Upper lobe of left lung (tissue), 6 donors: ENCODE measurements at regions not wholly inside any gene's neighbourhood (a gene's known extent, or its start where the extent isn't known, plus 50 kb on each side); places are given as distances from the start of the nearest gene placed in this dataset.
A peak's percentile ranks its signal among the peaks of the same experiment; 100 is the strongest.

Experiments used
- ATAC-seq, 2 donors: fragments of 200-7000 bp; cut with Tn5 transposase; one replicate each; pipeline ENCODE4 v1.9.1; 2022; ENCODE audit warnings: mild to moderate bottlenecking in 2 of 2, moderate library complexity in 2 of 2; ENCODE audit not compliant: low FRiP score in 2 of 2
- DNase-seq, 2 donors: peaks; one replicate each; pipeline ENCODE4 v3.0.0-alpha.2; 2019 to 2020
- H3K27ac ChIP-seq, 4 donors: fragments of 200-600 bp; sonication (generic); one replicate each; pipeline ENCODE4 v1.5.1; 2016 to 2019
- H3K27me3 ChIP-seq, 4 donors: fragments of 200-600 bp; sonication (generic); one replicate each; pipeline ENCODE4 v1.5.1; 2017 to 2019
- H3K36me3 ChIP-seq, 4 donors: fragments of 200-600 bp; sonication (generic); one replicate each; pipeline ENCODE4 v1.5.1; 2016 to 2019
- H3K4me1 ChIP-seq, 4 donors: fragments of 200-600 bp; sonication (generic); one replicate each; pipeline ENCODE4 v1.5.1; 2018 to 2019
- H3K4me3 ChIP-seq, 4 donors: fragments of 200-600 bp; sonication (generic); one replicate each; pipeline ENCODE4 v1.5.1; 2017 to 2019; ENCODE audit warnings: mild to moderate bottlenecking in 2 of 4, moderate library complexity in 1 of 4
- H3K9me3 ChIP-seq, 4 donors: fragments of 200-600 bp; sonication (generic); one replicate each; pipeline ENCODE4 v1.5.1; 2018 to 2019
- CTCF ChIP-seq, 6 experiments: fragments of 450-650 bp in 4 of 6; fragments of 200-600 bp in 2 of 6; sonication (generic) in 2 of 6; IDR thresholded peaks; one replicate each; pipeline ENCODE4 v1.5.1; 2016 to 2019; ENCODE audit warnings: antibody characterized with exemption in 6 of 6
- EP300 ChIP-seq, 4 donors: sonication (generic); formaldehyde crosslinking; IDR thresholded peaks; one replicate each; pipeline ENCODE4 v1.5.1; 2017; ENCODE audit warnings: antibody characterized with exemption in 4 of 4, control low read depth in 2 of 4
- POLR2A ChIP-seq, 4 donors: fragments of 450-650 bp; IDR thresholded peaks; one replicate each; pipeline ENCODE4 v1.5.1; 2016 to 2017; ENCODE audit warnings: antibody characterized with exemption in 4 of 4, mild to moderate bottlenecking in 2 of 4
- POLR2AphosphoS5 ChIP-seq, 2 donors: sonication (generic); formaldehyde crosslinking; IDR thresholded peaks; one replicate each; pipeline ENCODE4 v1.5.1; 2017; ENCODE audit warnings: antibody characterized with exemption in 2 of 2
- WGBS, 2 donors: methylation state at CpG; one replicate each; pipeline ENCODE4 v1.1.5; 2017 to 2018; 5-methylcytosine and 5-hydroxymethylcytosine counted together
- donor health status: DM: no; HTN: no; CAD: no; lungs with moderate emphysema.
- donor health status: DM: no; HTN: yes; CAD: no; lungs with severe emphysema.

- ATAC-seq, result no peak
- Histone ChIP-seq H3K4me1 (peaks cover 0 to 3% (median 0%) of the 10 kb centered on the region in 4 donors), H3K9me3 (no peaks in the 10 kb centered on the region), H3K27ac (no peak overlapping the region), H3K27me3 (no peaks in the 10 kb centered on the region), H3K36me3 (no peaks in the 10 kb centered on the region), H3K4me3 (no peak overlapping the region)
- TF ChIP-seq CTCF (IDR thresholded peaks at IDR 0.05) (no peak), EP300 (IDR thresholded peaks at IDR 0.05) (no peak), POLR2AphosphoS5 (IDR thresholded peaks at IDR 0.05) (no peak), POLR2A (IDR thresholded peaks at IDR 0.05) (no peak)
- 71 to 73% methylated on average over 2 of the region's 2 CpGs for WGBS, 2 donors
- DNase-seq, result no peak
Observed at GRCh38 chr3:25036633-25037032, 391.4 kb upstream of the RARB start.

- Histone ChIP-seq H3K9me3 (no peaks in the 10 kb centered on the region), H3K27ac (no peak overlapping the region), H3K4me3 (no peak overlapping the region), H3K27me3 (no peaks in the 10 kb centered on the region), H3K4me1 (peaks cover 0 to 3% (median 0%) of the 10 kb centered on the region in 4 donors), H3K36me3 (no peaks in the 10 kb centered on the region)
- WGBS, 2 donors, result 48 to 53% methylated on average over 6 of the region's 6 CpGs
- no peak for TF ChIP-seq CTCF (IDR thresholded peaks at IDR 0.05)
- TF ChIP-seq EP300 (IDR thresholded peaks at IDR 0.05), result no peak
- no peak for TF ChIP-seq POLR2AphosphoS5 (IDR thresholded peaks at IDR 0.05)
- TF ChIP-seq POLR2A (IDR thresholded peaks at IDR 0.05), result no peak
- DNase-seq (no peak), ATAC-seq (peak in 1 of 2 donors; percentile 76)
Observed at GRCh38 chr3:25037049-25037547, 391.0 kb upstream of the RARB start.

- Histone ChIP-seq H3K4me1 (peaks cover 0 to 1% (median 0%) of the 10 kb centered on the region in 4 donors), H3K36me3 (no peaks in the 10 kb centered on the region), H3K27me3 (no peaks in the 10 kb centered on the region), H3K27ac (no peak overlapping the region), H3K4me3 (no peak overlapping the region), H3K9me3 (no peaks in the 10 kb centered on the region)
- no peak for DNase-seq
- TF ChIP-seq EP300 (IDR thresholded peaks at IDR 0.05), result no peak
- no peak for TF ChIP-seq CTCF (IDR thresholded peaks at IDR 0.05)
- TF ChIP-seq POLR2AphosphoS5 (IDR thresholded peaks at IDR 0.05), result no peak
- TF ChIP-seq POLR2A (IDR thresholded peaks at IDR 0.05), result no peak
- ATAC-seq, result peak in 1 of 2 donors; percentile 11
Observed at GRCh38 chr3:25038271-25038670, 389.8 kb upstream of the RARB start.

GRCh38 chr3:25038922-25039321, 389.1 kb upstream of the RARB start:
- Histone ChIP-seq H3K27me3 (no peaks in the 10 kb centered on the region), H3K36me3 (no peaks in the 10 kb centered on the region), H3K4me1 (no peaks in the 10 kb centered on the region), H3K4me3 (no peak overlapping the region), H3K9me3 (no peaks in the 10 kb centered on the region), H3K27ac (no peak overlapping the region)
- WGBS, 2 donors, result 36 to 43% methylated on average over 4 of the region's 4 CpGs
- DNase-seq (no peak), ATAC-seq (no peak)
- TF ChIP-seq POLR2A (IDR thresholded peaks at IDR 0.05) (no peak), EP300 (IDR thresholded peaks at IDR 0.05) (no peak), CTCF (IDR thresholded peaks at IDR 0.05) (no peak), POLR2AphosphoS5 (IDR thresholded peaks at IDR 0.05) (no peak)

- no peaks in the 10 kb centered on the region for H3K9me3 ChIP-seq
Observed at GRCh38 chr3:25040748-25041147, 387.3 kb upstream of the RARB start.

More at GRCh38 chr3:25040748-25041147, 387.3 kb upstream of the RARB start:
- Histone ChIP-seq H3K4me3 (no peak overlapping the region), H3K36me3 (no peaks in the 10 kb centered on the region), H3K4me1 (peaks cover 0 to 12% (median 2%) of the 10 kb centered on the region in 4 donors), H3K27ac (no peak overlapping the region), H3K27me3 (no peaks in the 10 kb centered on the region)
- ATAC-seq (no peak), DNase-seq (no peak)
- 84% methylated on average over 3 of the region's 3 CpGs for WGBS, 2 donors
- TF ChIP-seq POLR2AphosphoS5 (IDR thresholded peaks at IDR 0.05) (no peak), POLR2A (IDR thresholded peaks at IDR 0.05) (no peak), EP300 (IDR thresholded peaks at IDR 0.05) (no peak), CTCF (IDR thresholded peaks at IDR 0.05) (no peak)
